ENCODE measurements at regions not wholly inside any gene's neighbourhood (a gene's known extent, or its start where the extent isn't known, plus 50 kb on each side); places are given as distances from the start of the nearest gene placed in this dataset.

GRCh38 chr2:16394072-16394985 is 271.3 kb downstream of the CYRIA start:
- DNase-seq = peak; percentile 85
- no peaks in the 10 kb centered on the region for H3K36me3 ChIP-seq
- H3K9me3 ChIP-seq (ENCODE audit: severe bottlenecking) = no peaks in the 10 kb centered on the region
- H3K27me3 ChIP-seq (ENCODE audit: insufficient read depth, low read depth, severe bottlenecking) = no peaks in the 10 kb centered on the region
- TF ChIP-seq CTCF (IDR thresholded peaks at IDR 0.05; ENCODE audit: low read depth, low read length) = no peak
- no peak overlapping the region for H3K27ac ChIP-seq
- no peak overlapping the region for H3K4me3 ChIP-seq (ENCODE audit: low read depth, low read length)

GRCh38 chr2:16393500-16394071 is 272.0 kb downstream of the CYRIA start:
- no peak overlapping the region for H3K27ac ChIP-seq
- H3K27me3 ChIP-seq (ENCODE audit: insufficient read depth, low read depth, severe bottlenecking) = no peaks in the 10 kb centered on the region
- TF ChIP-seq CTCF (IDR thresholded peaks at IDR 0.05; ENCODE audit: low read depth, low read length) = no peak
- no peak overlapping the region for H3K4me3 ChIP-seq (ENCODE audit: low read depth, low read length)
- H3K36me3 ChIP-seq = no peaks in the 10 kb centered on the region
- no peak for DNase-seq
- H3K9me3 ChIP-seq (ENCODE audit: severe bottlenecking) = no peaks in the 10 kb centered on the region

GRCh38 chr2:16392647-16393499 is 272.8 kb downstream of the CYRIA start:
- Histone ChIP-seq H3K4me3 (ENCODE audit: low read depth, low read length) (no peak overlapping the region), H3K36me3 (no peaks in the 10 kb centered on the region), H3K9me3 (ENCODE audit: severe bottlenecking) (no peaks in the 10 kb centered on the region), H3K27ac (no peak overlapping the region), H3K27me3 (ENCODE audit: insufficient read depth, low read depth, severe bottlenecking) (no peaks in the 10 kb centered on the region)
- no peak for DNase-seq
- no peak for TF ChIP-seq CTCF (IDR thresholded peaks at IDR 0.05; ENCODE audit: low read depth, low read length)

- no peaks in the 10 kb centered on the region for H3K27me3 ChIP-seq (ENCODE audit: insufficient read depth, low read depth, severe bottlenecking)
- DNase-seq = no peak
- H3K27ac ChIP-seq = no peak overlapping the region
- H3K9me3 ChIP-seq (ENCODE audit: severe bottlenecking) = no peaks in the 10 kb centered on the region
- H3K4me3 ChIP-seq (ENCODE audit: low read depth, low read length) = no peak overlapping the region
- TF ChIP-seq CTCF (IDR thresholded peaks at IDR 0.05; ENCODE audit: low read depth, low read length) = no peak
- no peaks in the 10 kb centered on the region for H3K36me3 ChIP-seq
Observed at GRCh38 chr2:16391986-16392385, 273.6 kb downstream of the CYRIA start.

GRCh38 chr2:16390561-16390960 is 275.1 kb downstream of the CYRIA start:
- Histone ChIP-seq H3K36me3 (no peaks in the 10 kb centered on the region), H3K27ac (no peak overlapping the region)
- TF ChIP-seq CTCF (IDR thresholded peaks at IDR 0.05; ENCODE audit: low read depth, low read length) = no peak

More at GRCh38 chr2:16390561-16390960, 275.1 kb downstream of the CYRIA start:
- H3K9me3 ChIP-seq (ENCODE audit: severe bottlenecking) = no peaks in the 10 kb centered on the region
- H3K27me3 ChIP-seq (ENCODE audit: insufficient read depth, low read depth, severe bottlenecking) = no peaks in the 10 kb centered on the region
- no peak for DNase-seq
- no peak overlapping the region for H3K4me3 ChIP-seq (ENCODE audit: low read depth, low read length)

Data from WERI-Rb-1 (cell line).